ENCODE measurements at regions not wholly inside any gene's neighbourhood (a gene's known extent, or its start where the extent isn't known, plus 50 kb on each side); places are given as distances from the start of the nearest gene placed in this dataset.
"Not testable (repeated sequence)": the region's sequence is repeated elsewhere in the genome, so short reads cannot be mapped to it uniquely, and the experiment has no call there.

GRCh38 chr17:72175787-72176515 is 55.1 kb downstream of the SOX9 start:
- DNase-seq (ENCODE audit: low spot score), result no peak

- no peak for DNase-seq (ENCODE audit: low spot score)
Measured at GRCh38 chr17:72176516-72176851, 55.7 kb downstream of the SOX9 start.

GRCh38 chr17:72176951-72177660 is 56.3 kb downstream of the SOX9 start:
- DNase-seq (ENCODE audit: low spot score), result no peak

GRCh38 chr17:72177738-72178137 is 56.9 kb downstream of the SOX9 start:
- DNase-seq (ENCODE audit: low spot score), result no peak

GRCh38 chr17:72182371-72182873 is 61.6 kb downstream of the SOX9 start:
- no peak for DNase-seq (ENCODE audit: low spot score)

- no peak for DNase-seq (ENCODE audit: low spot score)
Measured at GRCh38 chr17:72183194-72183685, 62.4 kb downstream of the SOX9 start.

GRCh38 chr17:72184805-72185204 is 64.0 kb downstream of the SOX9 start:
- DNase-seq (ENCODE audit: low spot score), result no peak

GRCh38 chr17:72185564-72185963 is 64.7 kb downstream of the SOX9 start:
- DNase-seq (ENCODE audit: low spot score), result no peak

GRCh38 chr17:72187556-72187955 is 66.7 kb downstream of the SOX9 start:
- no peak for DNase-seq (ENCODE audit: low spot score)

- no peak for DNase-seq (ENCODE audit: low spot score)
Measured at GRCh38 chr17:72188801-72189200, 68.0 kb downstream of the SOX9 start.

- DNase-seq (ENCODE audit: low spot score), result no peak
Measured at GRCh38 chr17:72189768-72190593, 69.2 kb downstream of the SOX9 start.

GRCh38 chr17:72191356-72191755 is 70.5 kb downstream of the SOX9 start:
- no peak for DNase-seq (ENCODE audit: low spot score)

- DNase-seq (ENCODE audit: low spot score), result no peak
Measured at GRCh38 chr17:72191921-72192799, 71.3 kb downstream of the SOX9 start.

GRCh38 chr17:72192800-72193192 is 72.0 kb downstream of the SOX9 start:
- DNase-seq (ENCODE audit: low spot score), result no peak

GRCh38 chr17:72193391-72194106 is 72.7 kb downstream of the SOX9 start:
- DNase-seq (ENCODE audit: low spot score), result no peak

- DNase-seq (ENCODE audit: low spot score), result not testable (repeated sequence)
Measured at GRCh38 chr17:72194107-72194440, 73.3 kb downstream of the SOX9 start.

GRCh38 chr17:72199256-72199655 is 78.4 kb downstream of the SOX9 start:
- no peak for DNase-seq (ENCODE audit: low spot score)

GRCh38 chr17:72204742-72205141 is 83.9 kb downstream of the SOX9 start:
- DNase-seq (ENCODE audit: low spot score), result no peak

GRCh38 chr17:72205357-72205756 is 84.5 kb downstream of the SOX9 start:
- no peak for DNase-seq (ENCODE audit: low spot score)

GRCh38 chr17:72205822-72206221 is 85.0 kb downstream of the SOX9 start:
- DNase-seq (ENCODE audit: low spot score), result no peak

- no peak for DNase-seq (ENCODE audit: low spot score)
Measured at GRCh38 chr17:72206376-72206775, 85.6 kb downstream of the SOX9 start.

Measured in CD4-positive, alpha-beta T cell treated with Interleukin-15 for 4 hours (primary cell).